A549 (cell line): ENCODE measurements at regions not wholly inside any gene's neighbourhood (a gene's known extent, or its start where the extent isn't known, plus 50 kb on each side); places are given as distances from the start of the nearest gene placed in this dataset.

Experiments
- BCL3 ChIP-seq: fragments of >200 bp; sonication (Bioruptor Twin); formaldehyde crosslinking; IDR thresholded peaks from 3 replicates; pipeline ENCODE4 v1.6.1; 2016
- CHD2 ChIP-seq: fragments of 150-350 bp; IDR thresholded peaks from 2 replicates; pipeline ENCODE4 v1.6.1; 2014; ENCODE audit warnings: low read length; ENCODE audit not compliant: partially characterized antibody
- CHD4 ChIP-seq: fragments of 200-600 bp; sonication (generic); IDR thresholded peaks from 2 replicates; pipeline ENCODE4 v1.6.1; 2016; ENCODE audit warnings: antibody characterized with exemption, mild to moderate bottlenecking, borderline replicate concordance
- CTCF ChIP-seq: fragments of >200 bp; sonication (Bioruptor Twin); formaldehyde crosslinking; IDR thresholded peaks from 3 replicates; pipeline ENCODE4 v1.5.1; 2016
- EP300 ChIP-seq, 2 experiments: fragments of >200 bp; sonication (Bioruptor Twin); formaldehyde crosslinking; IDR thresholded peaks; 2 replicates in 1 of 2; 3 replicates in 1 of 2; pipeline ENCODE4 v1.6.1; 2016 to 2017
- POLR2A ChIP-seq: IDR thresholded peaks from 2 replicates; pipeline ENCODE4 v1.6.1; 2012; ENCODE audit warnings: mild to moderate bottlenecking, low read length
- REST ChIP-seq: fragments of 200-600 bp; sonication (generic); IDR thresholded peaks from 2 replicates; pipeline ENCODE4 v1.6.1; 2016; ENCODE audit warnings: antibody characterized with exemption, mild to moderate bottlenecking, moderate library complexity

- TF ChIP-seq POLR2A: no peak
- TF ChIP-seq CTCF: no peak
- TF ChIP-seq EP300 (IDR thresholded peaks at IDR 0.05): no peak
- no peak for TF ChIP-seq BCL3
- TF ChIP-seq REST: no peak
- no peak for TF ChIP-seq CHD4
- TF ChIP-seq CHD2: no peak
These were observed 1407.5 kb upstream of the LRRTM3 start for GRCh38 chr10:65518379-65518778.
